ENCODE measurements at regions not wholly inside any gene's neighbourhood (a gene's known extent, or its start where the extent isn't known, plus 50 kb on each side); places are given as distances from the start of the nearest gene placed in this dataset.
"Not testable (repeated sequence)": the region's sequence is repeated elsewhere in the genome, so short reads cannot be mapped to it uniquely, and the experiment has no call there.

DNA sequence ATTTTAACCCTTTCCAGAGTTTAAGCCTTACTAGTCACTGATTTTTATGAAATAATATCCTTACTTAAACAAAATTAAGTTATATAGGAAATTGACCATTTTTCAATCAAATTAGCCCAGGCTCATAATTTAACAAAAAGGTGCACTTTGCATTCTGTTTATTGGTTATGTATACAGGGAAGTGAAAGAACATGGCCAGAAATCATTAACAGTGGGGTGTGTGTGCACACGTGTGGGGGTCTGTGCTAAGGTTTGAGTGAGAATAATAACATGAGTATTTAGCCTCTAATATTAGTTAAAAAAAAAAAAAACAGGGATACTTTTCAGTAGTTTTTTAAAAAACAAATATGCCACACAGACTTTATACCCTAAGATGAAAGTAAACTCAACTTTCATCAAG, 510.5 kb upstream of the PFKP start:
- H3K4me1 ChIP-seq, result no peaks in the 10 kb centered on the region
- 93% methylated on average over 1 of the region's 1 CpG for WGBS

DNA sequence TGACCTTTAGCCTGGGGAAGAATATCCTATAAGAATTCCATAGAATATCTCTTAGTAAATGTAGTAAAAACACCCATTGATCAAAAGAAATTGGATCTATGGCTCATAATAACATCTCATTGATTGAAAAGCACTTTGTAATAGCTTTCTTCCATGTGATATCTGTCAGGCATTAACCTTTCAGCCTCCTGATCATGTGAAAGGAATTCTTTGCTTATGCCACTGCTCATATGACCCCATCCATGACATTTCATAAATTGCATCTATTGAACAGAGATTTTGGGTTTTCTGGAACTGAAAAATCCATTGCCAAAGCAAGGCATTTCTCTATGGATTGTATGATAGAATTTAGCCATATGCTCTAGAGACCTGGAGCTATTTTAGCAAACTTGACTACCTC, 519.3 kb upstream of the PFKP start:
- Histone ChIP-seq H3K4me3 (no peak overlapping the region), H3K4me1 (no peaks in the 10 kb centered on the region), H3K27ac (no peak overlapping the region), H3K9me3 (no peaks in the 10 kb centered on the region), H3K27me3 (no peaks in the 10 kb centered on the region), H3K36me3 (no peaks in the 10 kb centered on the region)
- TF ChIP-seq POLR2A (IDR thresholded peaks at IDR 0.05), result no peak
- no peak for TF ChIP-seq POLR2AphosphoS5 (IDR thresholded peaks at IDR 0.05)
- no peak for TF ChIP-seq EP300 (IDR thresholded peaks at IDR 0.05)
- TF ChIP-seq CTCF (IDR thresholded peaks at IDR 0.05), result no peak
- DNase-seq (ENCODE audit: low spot score in 2 of 2), result no peak

More for the DNA sequence above, 510.5 kb upstream of the PFKP start:
- no peak overlapping the region for H3K4me3 ChIP-seq
- H3K9me3 ChIP-seq, result no peaks in the 10 kb centered on the region
- H3K27ac ChIP-seq, result no peak overlapping the region
- H3K27me3 ChIP-seq, result no peaks in the 10 kb centered on the region
- no peaks in the 10 kb centered on the region for H3K36me3 ChIP-seq
- DNase-seq (ENCODE audit: low spot score in 2 of 2), result no peak
- no peak for TF ChIP-seq POLR2AphosphoS5 (IDR thresholded peaks at IDR 0.05)
- no peak for TF ChIP-seq POLR2A (IDR thresholded peaks at IDR 0.05)
- no peak for TF ChIP-seq CTCF (IDR thresholded peaks at IDR 0.05)
- TF ChIP-seq EP300 (IDR thresholded peaks at IDR 0.05), result no peak

- Histone ChIP-seq H3K4me3 (no peak overlapping the region), H3K9me3 (no peaks in the 10 kb centered on the region), H3K4me1 (no peaks in the 10 kb centered on the region), H3K27me3 (no peaks in the 10 kb centered on the region), H3K36me3 (no peaks in the 10 kb centered on the region), H3K27ac (no peak overlapping the region)
- no peak for TF ChIP-seq POLR2A (IDR thresholded peaks at IDR 0.05)
- no peak for TF ChIP-seq CTCF (IDR thresholded peaks at IDR 0.05)
- TF ChIP-seq EP300 (IDR thresholded peaks at IDR 0.05), result no peak
- no peak for TF ChIP-seq POLR2AphosphoS5 (IDR thresholded peaks at IDR 0.05)
- 61% methylated on average over 4 of the region's 4 CpGs for WGBS
- no peak for DNase-seq (ENCODE audit: low spot score in 2 of 2)
Measured at GRCh38 chr10:2547606-2548005, 519.7 kb upstream of the PFKP start.

DNA sequence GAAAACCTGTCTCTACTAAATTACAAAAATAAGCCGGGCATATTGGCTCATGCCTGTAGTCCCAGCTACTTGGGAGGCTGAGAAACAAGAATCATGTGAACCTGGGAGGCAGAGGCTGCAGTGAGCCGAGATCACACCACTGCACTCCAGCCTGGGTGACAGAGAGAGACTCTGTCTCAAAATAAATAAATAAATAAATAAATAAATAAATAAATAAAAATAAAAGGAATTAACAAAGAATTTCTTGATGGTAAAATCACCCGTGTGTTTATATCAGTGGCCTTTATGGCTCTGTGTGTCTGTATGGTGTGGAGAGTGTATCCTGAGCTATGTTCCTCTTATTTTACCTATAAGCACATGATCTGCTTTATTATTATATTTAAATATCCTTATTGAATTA, 520.5 kb upstream of the PFKP start:
- not testable (repeated sequence) for H3K4me3 ChIP-seq; H3K36me3 ChIP-seq; DNase-seq (ENCODE audit: low spot score in 2 of 2); H3K27ac ChIP-seq; H3K4me1 ChIP-seq; H3K9me3 ChIP-seq; H3K27me3 ChIP-seq
- 84% methylated on average over 3 of the region's 3 CpGs for WGBS

- TF ChIP-seq EP300 (IDR thresholded peaks at IDR 0.05) (no peak), CTCF (IDR thresholded peaks at IDR 0.05) (no peak), POLR2AphosphoS5 (IDR thresholded peaks at IDR 0.05) (no peak), POLR2A (IDR thresholded peaks at IDR 0.05) (no peak)
- Histone ChIP-seq H3K4me1 (no peaks in the 10 kb centered on the region), H3K9me3 (no peaks in the 10 kb centered on the region), H3K27ac (no peak overlapping the region), H3K4me3 (no peak overlapping the region), H3K27me3 (no peaks in the 10 kb centered on the region), H3K36me3 (no peaks in the 10 kb centered on the region)
- 72% methylated on average over 3 of the region's 3 CpGs for WGBS
- no peak for DNase-seq (ENCODE audit: low spot score in 2 of 2)
Measured at GRCh38 chr10:2543974-2544373, 523.4 kb upstream of the PFKP start.

DNA sequence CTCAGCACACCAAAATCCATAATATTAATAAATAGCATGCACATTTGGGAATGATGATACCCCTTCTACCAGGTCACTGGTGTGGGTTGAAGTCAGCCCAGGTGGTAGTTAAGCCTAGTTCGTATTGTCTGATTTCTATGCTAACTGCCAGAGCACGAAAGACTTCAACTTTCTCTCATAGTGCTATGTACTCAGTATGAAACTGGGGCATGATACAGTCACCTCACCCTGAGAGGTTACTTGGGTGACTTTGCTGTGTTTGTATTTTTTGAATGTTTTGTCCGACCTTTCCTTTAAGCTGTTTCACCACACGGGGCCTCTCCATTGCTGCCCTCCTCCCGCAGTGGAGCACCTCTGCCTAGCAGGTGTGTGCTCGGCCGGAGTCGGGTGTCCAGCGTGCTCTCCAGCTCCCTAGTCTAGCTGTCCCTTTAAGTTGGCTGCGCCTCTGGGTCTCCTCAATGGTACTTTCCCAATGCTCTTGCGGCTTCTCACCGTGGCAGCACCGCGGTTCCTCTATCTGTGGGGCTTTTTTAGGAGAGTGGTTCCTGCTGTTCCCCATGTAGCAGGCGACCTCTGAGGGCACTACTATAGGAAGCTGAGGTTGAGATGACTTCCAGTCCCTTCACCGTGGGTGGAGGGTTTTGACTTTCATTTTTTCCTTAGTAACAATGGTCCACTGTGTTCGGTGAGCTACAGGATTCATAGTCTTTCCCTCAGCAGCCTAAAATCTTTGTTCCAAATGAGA, 524.0 kb upstream of the PFKP start:
- WGBS, result 84% methylated on average over 17 of the region's 17 CpGs
- no peak for DNase-seq (ENCODE audit: low spot score in 2 of 2)
- no peaks in the 10 kb centered on the region for H3K9me3 ChIP-seq
- no peaks in the 10 kb centered on the region for H3K36me3 ChIP-seq
- H3K27ac ChIP-seq, result no peak overlapping the region
- TF ChIP-seq EP300 (IDR thresholded peaks at IDR 0.05), result no peak
- no peak for TF ChIP-seq CTCF (IDR thresholded peaks at IDR 0.05)
- TF ChIP-seq POLR2AphosphoS5 (IDR thresholded peaks at IDR 0.05), result no peak
- TF ChIP-seq POLR2A (IDR thresholded peaks at IDR 0.05), result no peak
- H3K4me1 ChIP-seq, result no peaks in the 10 kb centered on the region
- H3K27me3 ChIP-seq, result no peaks in the 10 kb centered on the region
- no peak overlapping the region for H3K4me3 ChIP-seq

Measured in suprapubic skin (tissue), 4 donors.